Endodermal cell (in vitro differentiated cells): ENCODE measurements at regions not wholly inside any gene's neighbourhood (a gene's known extent, or its start where the extent isn't known, plus 50 kb on each side); places are given as distances from the start of the nearest gene placed in this dataset.
A peak's percentile ranks its signal among the peaks of the same experiment; 100 is the strongest.

ENCODE experiments used
- DNase-seq: peaks from one replicate; pipeline ENCODE4 v3.0.0-alpha.2; 2017
- H3K27ac ChIP-seq: 2 replicates; pipeline ENCODE4 v1.5.1; 2013; ENCODE audit warnings: mild to moderate bottlenecking, low read depth, low read length, moderate library complexity
- H3K27me3 ChIP-seq: 2 replicates; pipeline ENCODE4 v1.6.1; 2013; ENCODE audit warnings: mild to moderate bottlenecking, low read length, moderate library complexity; ENCODE audit not compliant: insufficient read depth, control insufficient read depth, poor library complexity, severe bottlenecking
- H3K36me3 ChIP-seq: 2 replicates; pipeline ENCODE4 v1.7.0; 2013; ENCODE audit warnings: mild to moderate bottlenecking, low read length, moderate library complexity; ENCODE audit not compliant: control insufficient read depth, insufficient read depth
- H3K4me1 ChIP-seq: one replicate; pipeline ENCODE4 v1.7.0; 2013; ENCODE audit warnings: low read length; ENCODE audit not compliant: control insufficient read depth, insufficient read depth
- H3K4me3 ChIP-seq: 2 replicates; pipeline ENCODE4 v1.5.1; 2013; ENCODE audit warnings: mild to moderate bottlenecking, low read length, moderate library complexity
- H3K9ac ChIP-seq: 2 replicates; pipeline ENCODE4 v1.6.1; 2013; ENCODE audit warnings: mild to moderate bottlenecking, low read length, moderate library complexity; ENCODE audit not compliant: poor library complexity, severe bottlenecking; ENCODE audit errors: extremely low read depth
- H3K9me3 ChIP-seq: 2 replicates; pipeline ENCODE4 v1.6.1; 2013; ENCODE audit warnings: mild to moderate bottlenecking, low read length, moderate library complexity; ENCODE audit not compliant: control insufficient read depth
- H3K27ac Mint-ChIP-seq: 2 replicates; pipeline ENCODE4 v1.8.0; 2020; ENCODE audit warnings: mixed read lengths
- H3K27me3 Mint-ChIP-seq: 2 replicates; pipeline ENCODE4 v1.8.0; 2021; ENCODE audit warnings: mild to moderate bottlenecking, mixed read lengths; ENCODE audit not compliant: insufficient read depth
- H3K36me3 Mint-ChIP-seq: 2 replicates; pipeline ENCODE4 v1.8.0; 2020; ENCODE audit warnings: low read depth, mixed read lengths
- H3K4me1 Mint-ChIP-seq: 2 replicates; pipeline ENCODE4 v1.8.0; 2020; ENCODE audit warnings: mixed read lengths
- H3K4me3 Mint-ChIP-seq: 2 replicates; pipeline ENCODE4 v1.8.0; 2020; ENCODE audit warnings: mild to moderate bottlenecking, moderate library complexity, mixed read lengths
- H3K9me3 Mint-ChIP-seq: 2 replicates; pipeline ENCODE4 v1.8.0; 2020; ENCODE audit warnings: mild to moderate bottlenecking, mixed read lengths
- WGBS, 2 experiments: methylation state at CpG; one replicate each; pipeline versions ENCODE4 v1.1.5 to v1.1.7; 2013; ENCODE audit warnings: missing lambda C conversion rate in 2 of 2, mixed read lengths in 1 of 2; ENCODE audit not compliant: insufficient coverage in 1 of 2, insufficient read length in 1 of 2; 5-methylcytosine and 5-hydroxymethylcytosine counted together
- TF ChIP-seq, protein P1 (sequence below): fragments of 200-600 bp; sonication (generic); conservative IDR thresholded peaks from 2 replicates; pipeline ENCODE4 v1.5.0; 2021; ENCODE audit warnings: antibody characterized with exemption, mild to moderate bottlenecking

DNA sequence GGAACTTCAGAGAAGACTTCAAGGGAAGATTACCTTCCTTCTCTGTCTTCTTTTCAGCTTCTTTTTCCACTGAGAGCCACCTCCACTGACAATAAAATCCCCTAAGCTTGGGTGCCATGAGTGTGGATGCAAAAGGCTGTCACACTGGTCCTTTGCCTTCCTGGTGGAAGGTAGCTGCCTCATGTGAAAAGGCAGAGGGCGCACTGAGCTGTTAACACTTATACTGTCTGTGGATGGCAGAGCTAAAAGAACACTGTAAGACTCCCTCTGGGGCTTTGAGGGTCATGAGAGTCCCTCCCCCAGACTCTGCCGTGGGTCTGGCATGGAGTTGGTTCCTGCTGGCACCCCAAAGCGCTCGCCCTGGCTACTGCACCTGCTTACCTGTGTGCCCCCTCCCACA, 536.7 kb upstream of the IMPG1 start:
- no peak overlapping the region for H3K27ac ChIP-seq
- Mint-ChIP-seq H3K27ac (no peak overlapping the region), H3K27me3 (no peaks in the 10 kb centered on the region), H3K9me3 (peaks cover 12% of the 10 kb centered on the region), H3K4me3 (no peak overlapping the region), H3K4me1 (peaks cover 22% of the 10 kb centered on the region), H3K36me3 (no peaks in the 10 kb centered on the region)
- DNase-seq, result no peak
- H3K27me3 ChIP-seq, result no peaks in the 10 kb centered on the region
- H3K4me3 ChIP-seq, result no peak overlapping the region
- 92 to 96% methylated on average over 3 to 4 of the region's 4 CpGs for WGBS, 2 experiments
- TF ChIP-seq, protein P1, sequence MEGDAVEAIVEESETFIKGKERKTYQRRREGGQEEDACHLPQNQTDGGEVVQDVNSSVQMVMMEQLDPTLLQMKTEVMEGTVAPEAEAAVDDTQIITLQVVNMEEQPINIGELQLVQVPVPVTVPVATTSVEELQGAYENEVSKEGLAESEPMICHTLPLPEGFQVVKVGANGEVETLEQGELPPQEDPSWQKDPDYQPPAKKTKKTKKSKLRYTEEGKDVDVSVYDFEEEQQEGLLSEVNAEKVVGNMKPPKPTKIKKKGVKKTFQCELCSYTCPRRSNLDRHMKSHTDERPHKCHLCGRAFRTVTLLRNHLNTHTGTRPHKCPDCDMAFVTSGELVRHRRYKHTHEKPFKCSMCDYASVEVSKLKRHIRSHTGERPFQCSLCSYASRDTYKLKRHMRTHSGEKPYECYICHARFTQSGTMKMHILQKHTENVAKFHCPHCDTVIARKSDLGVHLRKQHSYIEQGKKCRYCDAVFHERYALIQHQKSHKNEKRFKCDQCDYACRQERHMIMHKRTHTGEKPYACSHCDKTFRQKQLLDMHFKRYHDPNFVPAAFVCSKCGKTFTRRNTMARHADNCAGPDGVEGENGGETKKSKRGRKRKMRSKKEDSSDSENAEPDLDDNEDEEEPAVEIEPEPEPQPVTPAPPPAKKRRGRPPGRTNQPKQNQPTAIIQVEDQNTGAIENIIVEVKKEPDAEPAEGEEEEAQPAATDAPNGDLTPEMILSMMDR, result peak; percentile 25
- H3K36me3 ChIP-seq, result no peaks in the 10 kb centered on the region
- H3K9ac ChIP-seq, result no peak overlapping the region
- peaks cover 3% of the 10 kb centered on the region for H3K9me3 ChIP-seq
- H3K4me1 ChIP-seq, result peaks cover 5% of the 10 kb centered on the region

GRCh38 chr6:76594109-76594508, 521.6 kb upstream of the IMPG1 start:
- no peak for DNase-seq
- TF ChIP-seq, protein P1, result no peak
- Mint-ChIP-seq H3K9me3 (peaks cover 44% of the 10 kb centered on the region), H3K4me3 (no peak overlapping the region), H3K27me3 (no peaks in the 10 kb centered on the region), H3K27ac (no peak overlapping the region), H3K4me1 (no peaks in the 10 kb centered on the region), H3K36me3 (peaks cover 37% of the 10 kb centered on the region)
- Histone ChIP-seq H3K4me3 (no peak overlapping the region), H3K36me3 (no peaks in the 10 kb centered on the region), H3K9ac (no peak overlapping the region), H3K27me3 (no peaks in the 10 kb centered on the region), H3K4me1 (no peaks in the 10 kb centered on the region), H3K9me3 (peaks cover 44% of the 10 kb centered on the region), H3K27ac (no peak overlapping the region)
- WGBS, 2 experiments, result 94% methylated on average over 3 of the region's 3 CpGs; no CpG with 5 or more reads in 1 of the 2 experiments

- H3K36me3 Mint-ChIP-seq, result peaks cover 34% of the 10 kb centered on the region
- no peak overlapping the region for H3K9ac ChIP-seq
- no peak overlapping the region for H3K4me3 ChIP-seq
- H3K27ac Mint-ChIP-seq, result no peak overlapping the region
- H3K4me3 Mint-ChIP-seq, result no peak overlapping the region
- H3K9me3 ChIP-seq, result peaks cover 40% of the 10 kb centered on the region
- H3K4me1 ChIP-seq, result no peaks in the 10 kb centered on the region
- 82 to 96% methylated on average over 3 of the region's 3 CpGs for WGBS, 2 experiments
- TF ChIP-seq, protein P1, result no peak
- no peaks in the 10 kb centered on the region for H3K27me3 ChIP-seq
- H3K27me3 Mint-ChIP-seq, result no peaks in the 10 kb centered on the region
- no peak overlapping the region for H3K27ac ChIP-seq
- no peaks in the 10 kb centered on the region for H3K36me3 ChIP-seq
- no peaks in the 10 kb centered on the region for H3K4me1 Mint-ChIP-seq
- no peak for DNase-seq
- H3K9me3 Mint-ChIP-seq, result peaks cover 40% of the 10 kb centered on the region
These were observed 521.2 kb upstream of the IMPG1 start for GRCh38 chr6:76593668-76594067.
